Neural progenitor cell (in vitro differentiated cells): ENCODE measurements at regions not wholly inside any gene's neighbourhood (a gene's known extent, or its start where the extent isn't known, plus 50 kb on each side); places are given as distances from the start of the nearest gene placed in this dataset.

Experiments used
- DNase-seq: peaks from one replicate; pipeline ENCODE4 v3.0.0-alpha.2; 2016; ENCODE audit warnings: low spot score
- H2AFZ ChIP-seq: fragments of 200-600 bp; sonication (generic); replicated peaks from 2 replicates; pipeline ENCODE4 v1.6.1; 2016; ENCODE audit warnings: antibody characterized with exemption
- H3F3A ChIP-seq: fragments of 200-600 bp; sonication (generic); 2 replicates; pipeline ENCODE4 v1.6.1; 2016; ENCODE audit warnings: antibody characterized with exemption, low read depth
- H3K27ac ChIP-seq: fragments of 200-600 bp; sonication (generic); 2 replicates; pipeline ENCODE4 v1.5.1; 2016; ENCODE audit warnings: mild to moderate bottlenecking
- H3K27me3 ChIP-seq: fragments of 200-600 bp; sonication (generic); 2 replicates; pipeline ENCODE4 v1.6.1; 2016; ENCODE audit warnings: mild to moderate bottlenecking, moderate library complexity
- H3K36me3 ChIP-seq: fragments of 200-600 bp; sonication (generic); 2 replicates; pipeline ENCODE4 v1.5.1; 2016
- H3K4me1 ChIP-seq: fragments of 200-600 bp; sonication (generic); 2 replicates; pipeline ENCODE4 v1.6.1; 2016; ENCODE audit warnings: mixed run types
- H3K4me2 ChIP-seq: fragments of 200-600 bp; sonication (generic); 2 replicates; pipeline ENCODE4 v1.6.1; 2016
- H3K4me3 ChIP-seq: fragments of 200-600 bp; sonication (generic); 2 replicates; pipeline ENCODE4 v1.5.1; 2016
- H3K79me2 ChIP-seq: fragments of 200-600 bp; sonication (generic); 2 replicates; pipeline ENCODE4 v1.6.1; 2016; ENCODE audit warnings: low read depth
- H3K9ac ChIP-seq: fragments of 200-600 bp; sonication (generic); 2 replicates; pipeline ENCODE4 v1.6.1; 2016
- H3K9me3 ChIP-seq: fragments of 200-600 bp; sonication (generic); 2 replicates; pipeline ENCODE4 v1.5.1; 2016; ENCODE audit warnings: low read depth
- H4K20me1 ChIP-seq: fragments of 200-600 bp; sonication (generic); 2 replicates; pipeline ENCODE4 v1.6.1; 2016; ENCODE audit warnings: low read depth
- H3K27ac Mint-ChIP-seq: 3 replicates; pipeline ENCODE4 v1.8.0; 2021; ENCODE audit warnings: mixed read lengths
- H3K27me3 Mint-ChIP-seq: 2 replicates; pipeline ENCODE4 v1.8.0; 2022; ENCODE audit warnings: low read depth, mild to moderate bottlenecking, inconsistent platforms, moderate library complexity, mixed read lengths; ENCODE audit not compliant: insufficient read depth
- H3K36me3 Mint-ChIP-seq: 3 replicates; pipeline ENCODE4 v1.8.0; 2021; ENCODE audit warnings: mixed read lengths
- H3K4me1 Mint-ChIP-seq: 3 replicates; pipeline ENCODE4 v1.8.0; 2021; ENCODE audit warnings: mixed read lengths
- H3K4me3 Mint-ChIP-seq: 3 replicates; pipeline ENCODE4 v1.8.0; 2021; ENCODE audit warnings: mild to moderate bottlenecking, moderate library complexity, mixed read lengths
- H3K9me3 Mint-ChIP-seq: 3 replicates; pipeline ENCODE4 v1.8.0; 2020; ENCODE audit warnings: mixed read lengths
- CTCF ChIP-seq: fragments of 200-600 bp; sonication (generic); IDR thresholded peaks from 2 replicates; pipeline ENCODE4 v1.5.1; 2017; ENCODE audit warnings: antibody characterized with exemption, mild to moderate bottlenecking
- EZH2 ChIP-seq: fragments of 200-600 bp; sonication (generic); IDR thresholded peaks from 2 replicates; pipeline ENCODE4 v1.6.1; 2017; ENCODE audit warnings: antibody characterized with exemption, mild to moderate bottlenecking, moderate library complexity
- EZH2phosphoT487 ChIP-seq: fragments of 200-600 bp; sonication (generic); IDR thresholded peaks from 2 replicates; pipeline ENCODE4 v1.6.1; 2017; ENCODE audit warnings: antibody characterized with exemption

DNA sequence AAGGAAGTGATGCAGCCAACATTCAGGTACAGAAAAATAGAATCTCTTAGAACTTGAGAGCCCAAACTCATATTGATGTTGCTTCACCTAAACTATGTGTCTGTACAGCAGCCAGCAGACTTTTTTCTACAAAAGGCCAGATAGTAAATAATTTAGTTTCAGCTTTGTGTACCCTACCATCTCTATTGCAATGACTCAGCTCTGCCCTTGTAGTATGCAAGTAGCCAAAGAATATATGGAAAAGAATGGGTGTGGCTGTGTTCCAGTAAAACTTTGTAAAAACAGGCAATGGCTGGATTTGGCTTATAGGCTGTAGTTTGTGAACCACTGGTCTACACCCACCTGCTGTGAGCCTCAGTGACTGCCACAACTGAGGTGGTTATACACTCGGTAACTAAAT, 392.5 kb upstream of the RARB start:
- no peak overlapping the region for H3K27ac ChIP-seq
- no peak overlapping the region for H3K4me2 ChIP-seq
- TF ChIP-seq EZH2 = no peak
- no peak for TF ChIP-seq EZH2phosphoT487
- TF ChIP-seq CTCF = no peak
- H4K20me1 ChIP-seq = no peaks in the 10 kb centered on the region
- no peak overlapping the region for H3K4me3 ChIP-seq
- Mint-ChIP-seq H3K27ac (no peak overlapping the region), H3K4me1 (no peaks in the 10 kb centered on the region), H3K4me3 (no peak overlapping the region), H3K9me3 (peaks cover 2% of the 10 kb centered on the region), H3K36me3 (no peaks in the 10 kb centered on the region), H3K27me3 (no peaks in the 10 kb centered on the region)
- no peak for DNase-seq
- H3K9ac ChIP-seq = no peak overlapping the region
- H2AFZ ChIP-seq = no peak overlapping the region
- H3K27me3 ChIP-seq = no peaks in the 10 kb centered on the region
- peaks cover 4% of the 10 kb centered on the region for H3K4me1 ChIP-seq
- no peaks in the 10 kb centered on the region for H3K9me3 ChIP-seq
- no peaks in the 10 kb centered on the region for H3F3A ChIP-seq
- no peaks in the 10 kb centered on the region for H3K36me3 ChIP-seq
- no peaks in the 10 kb centered on the region for H3K79me2 ChIP-seq

DNA sequence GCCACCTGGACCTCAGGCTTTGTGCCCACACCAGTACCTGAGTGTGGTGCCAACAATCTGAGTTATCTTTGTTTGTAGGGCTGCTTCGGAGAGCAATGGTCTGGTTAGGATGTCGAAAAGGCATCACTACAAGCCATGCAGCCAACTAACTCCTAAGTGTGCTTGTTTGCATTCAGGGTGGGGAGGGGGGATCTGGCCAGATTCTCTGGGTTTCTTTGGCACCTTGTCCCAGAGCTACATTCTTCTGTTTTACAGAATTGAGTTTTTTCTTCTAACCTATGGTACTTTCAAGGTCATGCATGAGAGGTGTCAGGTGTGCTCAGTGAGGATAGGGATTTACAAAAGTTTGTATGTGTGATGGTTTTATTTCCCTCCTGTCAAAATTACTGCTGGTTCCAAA, 391.4 kb upstream of the RARB start:
- Mint-ChIP-seq H3K9me3 (peaks cover 2% of the 10 kb centered on the region), H3K36me3 (no peaks in the 10 kb centered on the region), H3K4me3 (no peak overlapping the region), H3K4me1 (no peaks in the 10 kb centered on the region), H3K27me3 (no peaks in the 10 kb centered on the region), H3K27ac (no peak overlapping the region)
- DNase-seq = no peak
- H3K27ac ChIP-seq = no peak overlapping the region
- no peaks in the 10 kb centered on the region for H3F3A ChIP-seq
- no peaks in the 10 kb centered on the region for H4K20me1 ChIP-seq
- no peak overlapping the region for H2AFZ ChIP-seq
- no peaks in the 10 kb centered on the region for H3K27me3 ChIP-seq
- H3K4me2 ChIP-seq = no peak overlapping the region
- H3K9me3 ChIP-seq = no peaks in the 10 kb centered on the region
- H3K9ac ChIP-seq = no peak overlapping the region
- H3K36me3 ChIP-seq = no peaks in the 10 kb centered on the region
- H3K4me3 ChIP-seq = no peak overlapping the region
- H3K4me1 ChIP-seq = peaks cover 4% of the 10 kb centered on the region
- no peaks in the 10 kb centered on the region for H3K79me2 ChIP-seq
- TF ChIP-seq EZH2phosphoT487 (no peak), EZH2 (no peak), CTCF (no peak)

DNA sequence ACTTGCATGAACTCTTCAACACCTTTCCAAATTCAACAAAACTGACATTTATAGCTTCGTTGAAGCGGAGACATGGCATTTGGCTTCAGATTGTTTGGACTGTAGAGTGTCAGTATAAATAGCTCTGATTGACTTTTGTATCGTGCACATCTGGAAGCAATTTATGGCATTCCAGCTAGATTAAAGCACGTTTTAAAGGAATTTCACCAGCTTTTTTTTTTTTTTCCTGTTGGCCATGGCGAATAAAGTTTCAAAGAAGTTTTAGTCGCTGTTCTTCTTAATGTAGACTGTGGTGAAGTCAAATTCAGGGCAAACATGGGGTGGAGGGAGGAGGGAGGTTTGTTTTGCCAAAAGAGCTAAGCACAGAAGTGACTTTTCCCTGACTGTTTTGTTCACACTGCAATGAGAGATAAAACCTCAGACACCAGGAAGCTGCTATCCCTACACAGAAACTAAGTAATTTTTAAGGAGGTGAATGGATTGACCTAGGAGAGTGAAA, 391.0 kb upstream of the RARB start:
- no peak overlapping the region for H3K4me3 ChIP-seq
- Mint-ChIP-seq H3K27me3 (no peaks in the 10 kb centered on the region), H3K4me3 (no peak overlapping the region), H3K4me1 (no peaks in the 10 kb centered on the region), H3K27ac (no peak overlapping the region), H3K36me3 (no peaks in the 10 kb centered on the region), H3K9me3 (peaks cover 2% of the 10 kb centered on the region)
- no peak for TF ChIP-seq EZH2
- no peak for TF ChIP-seq CTCF
- TF ChIP-seq EZH2phosphoT487 = no peak
- H2AFZ ChIP-seq = no peak overlapping the region
- H3F3A ChIP-seq = no peaks in the 10 kb centered on the region
- H3K9me3 ChIP-seq = no peaks in the 10 kb centered on the region
- H3K27me3 ChIP-seq = no peaks in the 10 kb centered on the region
- H3K79me2 ChIP-seq = no peaks in the 10 kb centered on the region
- no peak overlapping the region for H3K9ac ChIP-seq
- no peak overlapping the region for H3K4me2 ChIP-seq
- peaks cover 4% of the 10 kb centered on the region for H3K4me1 ChIP-seq
- DNase-seq = no peak
- no peaks in the 10 kb centered on the region for H4K20me1 ChIP-seq
- no peak overlapping the region for H3K27ac ChIP-seq
- no peaks in the 10 kb centered on the region for H3K36me3 ChIP-seq
